Endothelial cell of umbilical vein (primary cell): ENCODE measurements at regions not wholly inside any gene's neighbourhood (a gene's known extent, or its start where the extent isn't known, plus 50 kb on each side); places are given as distances from the start of the nearest gene placed in this dataset.

Experiments used
- BruUV-seq: library from RNA; stranded (reverse); fragments of 400-500 nt; replicated peaks from 2 replicates; lab custom pipeline; 2021; lab: Mats Ljungman, UMichigan
- CTCF ChIA-PET: fragments of 300-600, 350-600 bp; sonication (Branson Sonifier 250); formaldehyde crosslinking; loops from one replicate; lab custom pipeline; 2021; ENCODE audit warnings: antibody characterized with exemption, inconsistent platforms; lab: Charles Lee
- POLR2A ChIA-PET: fragments of 300-600, 350-600 bp; sonication (Branson Sonifier 250); formaldehyde crosslinking; loops from one replicate; lab custom pipeline; 2021; ENCODE audit warnings: antibody characterized with exemption, inconsistent platforms; lab: Charles Lee
- DNase-seq: peaks from one replicate; pipeline ENCODE4 v3.0.0-alpha.2; 2011; ENCODE audit warnings: low read depth, low spot score
- FAIRE-seq: peaks from 2 replicates; lab custom pipeline; 2011; peaks lifted over from hg19 to GRCh38; lab: Jason Lieb, UNC
- H2AFZ ChIP-seq: 2 replicates; pipeline ENCODE4 v1.6.0; 2012; ENCODE audit warnings: low read depth, low read length, control low read depth, inconsistent platforms
- H3K27ac ChIP-seq: 2 replicates; pipeline ENCODE4 v1.5.1; 2011; ENCODE audit warnings: low read depth, mild to moderate bottlenecking, control low read depth, low read length, moderate library complexity; ENCODE audit not compliant: insufficient read depth
- H3K27me3 ChIP-seq, 2 experiments: 2 replicates each; pipeline versions ENCODE4 v1.6.0 to v1.6.1; 2011; ENCODE audit warnings: low read length in 2 of 2, mixed read lengths in 1 of 2; ENCODE audit not compliant: control insufficient read depth in 2 of 2, insufficient read depth in 2 of 2
- H3K36me3 ChIP-seq, 2 experiments: 2 replicates in 1 of 2; 3 replicates in 1 of 2; pipeline ENCODE4 v1.5.1; 2011; ENCODE audit warnings: low read length in 2 of 2, mild to moderate bottlenecking in 1 of 2, moderate library complexity in 1 of 2; ENCODE audit not compliant: control insufficient read depth in 2 of 2, insufficient read depth in 2 of 2; ENCODE audit errors: extremely low read depth in 1 of 2
- H3K4me1 ChIP-seq: 3 replicates; pipeline ENCODE4 v1.5.1; 2011; ENCODE audit warnings: mild to moderate bottlenecking, low read length; ENCODE audit not compliant: control insufficient read depth, insufficient read depth; ENCODE audit errors: extremely low read depth
- H3K4me2 ChIP-seq: 2 replicates; pipeline ENCODE4 v1.6.1; 2011; ENCODE audit warnings: low read length, control low read depth, mixed read lengths; ENCODE audit not compliant: insufficient read depth
- H3K4me3 ChIP-seq, 3 experiments: fragments of 200-600 bp in 1 of 3; sonication (generic), shearing (Covaris generic) in 1 of 3; replicated peaks in 1 of 3; 2 replicates each; pipeline ENCODE4 v1.5.1; 2011 to 2016; ENCODE audit warnings: control low read depth in 3 of 3, low read length in 3 of 3, mild to moderate bottlenecking in 2 of 3, inconsistent platforms in 1 of 3, low read depth in 1 of 3, moderate library complexity in 1 of 3; ENCODE audit not compliant: insufficient read depth in 1 of 3
- H3K79me2 ChIP-seq: 2 replicates; pipeline ENCODE4 v1.6.0; 2012; ENCODE audit warnings: low read length, inconsistent platforms; ENCODE audit not compliant: control insufficient read depth, insufficient read depth
- H3K9ac ChIP-seq: replicated peaks from 2 replicates; pipeline ENCODE3; 2011; ENCODE audit warnings: low read length, control low read depth; ENCODE audit not compliant: insufficient read depth; ENCODE audit errors: extremely low read depth
- H3K9me1 ChIP-seq: replicated peaks from 3 replicates; pipeline ENCODE4 v1.6.0; 2011; ENCODE audit warnings: mild to moderate bottlenecking, low read length; ENCODE audit not compliant: control insufficient read depth, insufficient read depth; ENCODE audit errors: extremely low read depth
- H3K9me3 ChIP-seq: replicated peaks from 2 replicates; pipeline ENCODE4 v1.5.1; 2012; ENCODE audit warnings: low read length, inconsistent platforms; ENCODE audit not compliant: control insufficient read depth, insufficient read depth
- H4K20me1 ChIP-seq: replicated peaks from 2 replicates; pipeline ENCODE3; 2011; ENCODE audit warnings: mild to moderate bottlenecking, low read length; ENCODE audit not compliant: control insufficient read depth, insufficient read depth; ENCODE audit errors: extremely low read depth
- CTCF ChIP-seq, 2 donors: IDR thresholded peaks; 1 replicate in 1 of 2; 2 replicates in 1 of 2; pipeline ENCODE4 v1.5.1; 2011; ENCODE audit warnings: low read length in 2 of 2, mild to moderate bottlenecking in 2 of 2, moderate library complexity in 2 of 2, control low read depth in 1 of 2, inconsistent platforms in 1 of 2, low read depth in 1 of 2; ENCODE audit not compliant: insufficient read depth in 1 of 2; ENCODE audit errors: extremely low read depth in 1 of 2
- EZH2 ChIP-seq: IDR thresholded peaks from 2 replicates; pipeline ENCODE4 v1.6.1; 2012; ENCODE audit warnings: borderline replicate concordance, low read depth, mild to moderate bottlenecking, moderate library complexity, low read length, inconsistent platforms; ENCODE audit not compliant: severe bottlenecking
- FOS ChIP-seq: IDR thresholded peaks from 2 replicates; pipeline ENCODE4 v1.6.1; 2011; ENCODE audit warnings: mild to moderate bottlenecking, low read length, moderate library complexity, borderline replicate concordance; ENCODE audit not compliant: insufficient read depth
- GATA2 ChIP-seq: IDR thresholded peaks from 2 replicates; pipeline ENCODE4 v1.7.0; 2011; ENCODE audit warnings: low read depth, mild to moderate bottlenecking, moderate library complexity, mixed read lengths, low read length; ENCODE audit not compliant: insufficient read length, insufficient read depth
- JUN ChIP-seq: IDR thresholded peaks from 2 replicates; pipeline ENCODE4 v1.6.1; 2011; ENCODE audit warnings: borderline replicate concordance, low read depth; ENCODE audit not compliant: insufficient read length, insufficient read depth
- MAX ChIP-seq: IDR thresholded peaks from 2 replicates; pipeline ENCODE4 v1.6.1; 2011; ENCODE audit not compliant: insufficient read depth, insufficient read length
- MYC ChIP-seq: IDR thresholded peaks from one replicate; pipeline ENCODE4 v1.6.1; 2011; ENCODE audit warnings: mild to moderate bottlenecking, low read depth, low read length
- POLR2A ChIP-seq: IDR thresholded peaks from 2 replicates; pipeline ENCODE4 v1.6.1; 2012; ENCODE audit warnings: low read depth, mild to moderate bottlenecking, control low read depth, low read length
- POLR2AphosphoS5 ChIP-seq: IDR thresholded peaks from 2 replicates; pipeline ENCODE4 v1.6.1; 2012; ENCODE audit warnings: low read depth, mild to moderate bottlenecking, control low read depth, low read length, moderate library complexity; ENCODE audit not compliant: insufficient read depth
- dilution Hi-C: fragments of 300-500 bp; cut with MboI; formaldehyde crosslinking; loops from one replicate; pipeline ENCODE4 v1.15.0; 2019; ENCODE audit warnings: low sequenced_read_pairs; ENCODE audit not compliant: extremely low pct_ligation_motif_present
- intact Hi-C: fragments of 100-400 bp; cut with micrococcal nuclease; formaldehyde crosslinking; loops from one replicate; pipeline ENCODE4 v1.10.0; 2022

GRCh38 chr4:35824231-35824630 is 420.1 kb downstream of the ARAP2 start:
- Histone ChIP-seq H3K79me2 (no peaks in the 10 kb centered on the region), H3K9ac (no peak overlapping the region), H3K36me3 (no peaks in the 10 kb centered on the region), H3K9me1 (no peaks in the 10 kb centered on the region), H3K4me2 (no peak overlapping the region), H4K20me1 (no peaks in the 10 kb centered on the region), H2AFZ (no peak overlapping the region), H3K4me1 (no peaks in the 10 kb centered on the region), H3K27ac (no peak overlapping the region), H3K9me3 (no peaks in the 10 kb centered on the region), H3K4me3 (no peak overlapping the region), H3K27me3 (no peaks in the 10 kb centered on the region)
- no peak for DNase-seq
- FAIRE-seq = no peak
- TF ChIP-seq CTCF (IDR thresholded peaks at IDR 0.05; ENCODE audit: extremely low read depth in 1 of 2, insufficient read depth in 1 of 2, low read depth in 1 of 2, low read length in 2 of 2) (no peak), FOS (no peak), MAX (no peak), GATA2 (no peak), JUN (no peak), EZH2 (no peak), MYC (no peak), POLR2A (no peak), POLR2AphosphoS5 (no peak)
- intact Hi-C loops = no loop called here
- dilution Hi-C loops = no loop called here
- ChIA-PET CTCF (no interaction called here), POLR2A (no interaction called here)
- no TSS peak for BruUV-seq
